ENCODE measurements at regions not wholly inside any gene's neighbourhood (a gene's known extent, or its start where the extent isn't known, plus 50 kb on each side); places are given as distances from the start of the nearest gene placed in this dataset.

GRCh38 chr5:17819783-17820182 lies 185.5 kb downstream of the TAF11L14 start:
- no peak overlapping the region for H3K56ac ChIP-seq (replicated peaks; ENCODE audit: insufficient read length, low read depth, low read length)
- H4K5ac ChIP-seq (ENCODE audit: insufficient read length, low read depth, low read length), result no peak overlapping the region
- no peak overlapping the region for H4K8ac ChIP-seq (ENCODE audit: extremely low read depth, insufficient read depth, low read length)
- no peak overlapping the region for H3K27ac ChIP-seq (ENCODE audit: low read depth, low read length)
- DNase-seq (ENCODE audit: low read depth in 1 of 2, low spot score in 2 of 2) (no peak), FAIRE-seq (no peak)
- H2BK120ac ChIP-seq (replicated peaks; ENCODE audit: low read depth, low read length), result no peak overlapping the region
- no peak overlapping the region for H2BK15ac ChIP-seq (ENCODE audit: low read length)
- H3K4me2 ChIP-seq (ENCODE audit: insufficient read depth in 1 of 2, low read depth in 2 of 2, low read length in 2 of 2), result no peak overlapping the region
- no peaks in the 10 kb centered on the region for H3K23me2 ChIP-seq (ENCODE audit: low read depth, low read length)
- H2BK12ac ChIP-seq (ENCODE audit: low read depth, low read length), result no peak overlapping the region
- H3K4ac ChIP-seq (replicated peaks; ENCODE audit: insufficient read length, low read depth, low read length), result no peak overlapping the region
- no peak overlapping the region for H2BK5ac ChIP-seq (ENCODE audit: low read depth, low read length)
- no peak overlapping the region for H3K18ac ChIP-seq (ENCODE audit: extremely low read depth, low read length)
- H4K91ac ChIP-seq (replicated peaks; ENCODE audit: insufficient read length, low read length), result no peak overlapping the region
- H3K4me3 ChIP-seq (ENCODE audit: extremely low read depth in 1 of 4, insufficient read depth in 2 of 4, low read depth in 3 of 4, low read length in 4 of 4), result no peak overlapping the region
- H3K27me3 ChIP-seq (replicated peaks in 1 of 4; ENCODE audit: control insufficient read depth in 3 of 4, extremely low read depth in 1 of 4, insufficient read depth in 3 of 4, low read length in 3 of 4), result no peaks in the 10 kb centered on the region
- no peak overlapping the region for H3K23ac ChIP-seq (ENCODE audit: insufficient read length)
- H3K9me3 ChIP-seq (ENCODE audit: insufficient read depth in 2 of 2, low read depth in 1 of 2, low read length in 1 of 2), result no peaks in the 10 kb centered on the region; a peak in 1 of 4 replicates
- POLR2A ChIA-PET (ENCODE audit: partially characterized antibody), result no interaction called here
- H2BK20ac ChIP-seq (ENCODE audit: low read length), result no peak overlapping the region
- WGBS, 2 experiments (ENCODE audit: extremely low coverage in 1 of 2, insufficient coverage in 1 of 2, insufficient read length in 1 of 2, insufficient replicate concordance in 2 of 2, low coverage in 1 of 2, low lambda C conversion rate in 2 of 2, missing lambda C conversion rate in 1 of 2), result 90% methylated on average over 5 of the region's 5 CpGs; no CpG with 5 or more reads in 1 of the 2 experiments
- H2AK5ac ChIP-seq (ENCODE audit: low read depth, low read length), result no peak overlapping the region
- H3K4me1 ChIP-seq (replicated peaks in 1 of 4; ENCODE audit: control insufficient read depth in 3 of 4, insufficient read depth in 4 of 4, low read length in 3 of 4), result no peaks in the 10 kb centered on the region
- no peaks in the 10 kb centered on the region for H3K79me1 ChIP-seq (ENCODE audit: low read depth, low read length)
- H3K79me2 ChIP-seq (ENCODE audit: control insufficient read depth in 1 of 2, insufficient read depth in 2 of 2, low read length in 2 of 2), result no peaks in the 10 kb centered on the region
- no peaks in the 10 kb centered on the region for H3K36me3 ChIP-seq (ENCODE audit: control insufficient read depth in 2 of 4, insufficient read depth in 4 of 4, low read length in 3 of 4)
- H3K9ac ChIP-seq (replicated peaks in 1 of 4; ENCODE audit: extremely low read depth in 1 of 4, low read depth in 3 of 4, low read length in 3 of 4), result no peak overlapping the region
- H2AFZ ChIP-seq (ENCODE audit: low read length), result no peak overlapping the region
- H4K20me1 ChIP-seq (replicated peaks in 1 of 2; ENCODE audit: control insufficient read depth in 1 of 2, insufficient read depth in 2 of 2, low read length in 2 of 2), result no peaks in the 10 kb centered on the region
- no peak overlapping the region for H3K14ac ChIP-seq (ENCODE audit: insufficient read length)
- CTCF ChIA-PET (ENCODE audit: partially characterized antibody), result no interaction called here
- TF ChIP-seq HDAC2 (IDR thresholded peaks at IDR 0.05; ENCODE audit: borderline replicate concordance in 1 of 2, low read depth in 2 of 2, low read length in 2 of 2) (no peak), EGR1 (IDR thresholded peaks at IDR 0.05; ENCODE audit: borderline replicate concordance, low read depth, low read length) (no peak), JUND (IDR thresholded peaks at IDR 0.05; ENCODE audit: low read length) (no peak), KDM1A (IDR thresholded peaks at IDR 0.05; ENCODE audit: borderline replicate concordance, low read length) (no peak), CTCF (IDR thresholded peaks at IDR 0.05; ENCODE audit: control extremely low read depth in 1 of 3, insufficient read depth in 1 of 3, low read depth in 1 of 3, low read length in 3 of 3) (no peak), POU5F1 (IDR thresholded peaks at IDR 0.05; ENCODE audit: low read depth, low read length) (no peak), RXRA (IDR thresholded peaks at IDR 0.05; ENCODE audit: insufficient read depth, low read depth, low read length) (no peak), ZNF274 (IDR thresholded peaks at IDR 0.05; ENCODE audit: borderline replicate concordance, extremely low read depth, low read length) (no peak), TEAD4 (IDR thresholded peaks at IDR 0.05; ENCODE audit: low read depth, low read length) (no peak), NANOG (IDR thresholded peaks at IDR 0.05; ENCODE audit: insufficient read depth, low read depth, low read length, poor library complexity, severe bottlenecking) (no peak), CREB1 (IDR thresholded peaks at IDR 0.05) (no peak), SP1 (IDR thresholded peaks at IDR 0.05; ENCODE audit: low read depth, low read length) (no peak), MAFK (IDR thresholded peaks at IDR 0.05; ENCODE audit: low read depth, low read length) (no peak)

All from H1 (cell line).